COLO829 (cell line): ENCODE measurements at regions not wholly inside any gene's neighbourhood (a gene's known extent, or its start where the extent isn't known, plus 50 kb on each side); places are given as distances from the start of the nearest gene placed in this dataset.
"Not testable (repeated sequence)": the region's sequence is repeated elsewhere in the genome, so short reads cannot be mapped to it uniquely, and the experiment has no call there.

Experiments used
- DNase-seq: peaks from one replicate; pipeline ENCODE4 v3.0.0; 2012; ENCODE audit warnings: low spot score

DNA sequence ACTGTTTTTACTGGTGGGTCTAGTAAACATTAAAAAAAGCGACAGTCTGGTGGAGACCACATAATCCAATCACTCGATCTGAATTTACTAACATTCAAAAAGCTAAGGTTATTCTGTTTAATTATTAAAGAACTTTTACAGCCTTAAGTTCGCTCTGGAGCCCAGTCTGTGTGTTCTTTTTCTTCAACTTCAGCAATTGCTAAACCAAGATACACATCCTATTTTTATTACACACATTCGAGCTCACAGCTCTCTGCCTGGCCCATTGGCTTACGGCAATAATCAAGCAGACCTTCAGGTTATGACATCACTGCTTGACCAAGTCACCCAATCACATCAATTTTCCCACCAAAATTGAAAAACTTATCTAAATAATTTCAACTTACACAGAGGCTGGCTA, 57.4 kb upstream of the PRSS16 start:
- DNase-seq, result no peak

DNA sequence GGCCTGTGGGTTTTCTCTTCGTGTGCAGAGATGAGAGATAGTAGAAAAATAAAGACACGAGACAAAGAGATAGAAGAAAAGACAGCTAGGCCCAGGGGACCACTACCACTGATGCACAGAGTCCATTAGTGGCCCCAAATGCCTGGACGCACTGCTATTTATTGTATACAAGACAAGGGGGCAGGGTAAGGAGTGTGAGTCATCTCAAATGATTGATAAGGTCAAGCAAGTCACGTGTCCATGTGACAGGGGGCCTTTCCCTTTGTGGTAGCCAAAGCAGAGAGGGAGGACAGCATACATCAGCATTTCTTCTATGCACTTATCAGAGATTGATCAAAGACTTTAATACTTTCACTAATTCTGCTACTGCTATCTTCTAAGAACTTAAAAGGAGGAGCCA, 53.0 kb upstream of the PRSS16 start:
- DNase-seq, result not testable (repeated sequence)

DNA sequence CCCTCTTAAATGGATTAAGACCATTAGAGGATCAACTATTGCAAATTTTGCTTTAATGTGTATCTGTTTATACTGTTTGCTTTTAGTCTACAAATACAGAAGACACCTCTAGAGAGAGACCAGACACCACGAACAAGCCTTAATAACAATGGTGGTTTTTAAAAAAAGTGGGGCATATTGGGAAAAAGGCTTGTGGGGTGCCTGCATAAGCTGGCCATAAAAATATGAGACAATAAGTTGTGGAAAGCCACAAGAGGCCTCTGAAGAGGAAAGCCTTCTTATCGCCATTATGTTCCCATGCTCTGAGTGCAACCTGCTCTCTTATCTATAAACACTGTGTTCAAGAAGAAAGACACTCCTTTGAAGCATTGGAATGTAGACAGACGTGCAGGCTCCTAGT, 52.0 kb upstream of the PRSS16 start:
- DNase-seq, result not testable (repeated sequence)
